A673 (cell line): ENCODE measurements at regions not wholly inside any gene's neighbourhood (a gene's known extent, or its start where the extent isn't known, plus 50 kb on each side); places are given as distances from the start of the nearest gene placed in this dataset.

ENCODE experiments used
- CTCF ChIP-seq: fragments of 300-800, 200-600 bp; sonication (generic); conservative IDR thresholded peaks from 2 replicates; pipeline ENCODE4 v1.5.1; 2017; ENCODE audit warnings: low read depth, mild to moderate bottlenecking, antibody characterized with exemption, low read length, moderate library complexity, mixed read lengths
- EZH2 ChIP-seq: fragments of 200-600 bp; sonication (generic); IDR thresholded peaks from 2 replicates; pipeline ENCODE4 v1.6.1; 2017; ENCODE audit warnings: borderline replicate concordance, low read depth, mild to moderate bottlenecking, mixed read lengths, antibody characterized with exemption, low read length; ENCODE audit not compliant: poor library complexity, severe bottlenecking

- no peak for TF ChIP-seq CTCF
- no peak for TF ChIP-seq EZH2
These were observed 407.6 kb upstream of the KCNH7 start for GRCh38 chr2:163246135-163246534.
